ENCODE measurements at regions not wholly inside any gene's neighbourhood (a gene's known extent, or its start where the extent isn't known, plus 50 kb on each side); places are given as distances from the start of the nearest gene placed in this dataset.

- H3K4me3 ChIP-seq, result no peak overlapping the region
- no peaks in the 10 kb centered on the region for H3K36me3 ChIP-seq
- no peaks in the 10 kb centered on the region for H3K27me3 ChIP-seq (replicated peaks; ENCODE audit: insufficient read depth)
- no peaks in the 10 kb centered on the region for H3K9me3 ChIP-seq
- H3K4me1 ChIP-seq (replicated peaks), result no peaks in the 10 kb centered on the region
- 81% methylated on average over 2 of the region's 2 CpGs for WGBS
- intact Hi-C loops (cut with DNase I), result no loop called here
- TF ChIP-seq POLR2A (IDR thresholded peaks at IDR 0.05), result no peak
- no peak for TF ChIP-seq CTCF (IDR thresholded peaks at IDR 0.05)
- TF ChIP-seq POLR2AphosphoS5 (IDR thresholded peaks at IDR 0.05), result no peak
- H3K27ac ChIP-seq, result no peak overlapping the region
- DNase-seq (ENCODE audit: low spot score), result no peak
Measured at GRCh38 chr3:81013360-81013759, 748.1 kb downstream of the GBE1 start.

- DNase-seq (ENCODE audit: low spot score), result no peak
- Histone ChIP-seq H3K9me3 (no peaks in the 10 kb centered on the region), H3K27me3 (replicated peaks; ENCODE audit: insufficient read depth) (no peaks in the 10 kb centered on the region), H3K36me3 (no peaks in the 10 kb centered on the region), H3K27ac (no peak overlapping the region), H3K4me1 (replicated peaks) (no peaks in the 10 kb centered on the region), H3K4me3 (no peak overlapping the region)
- TF ChIP-seq POLR2AphosphoS5 (IDR thresholded peaks at IDR 0.05) (no peak), CTCF (IDR thresholded peaks at IDR 0.05) (no peak), POLR2A (IDR thresholded peaks at IDR 0.05) (no peak)
- intact Hi-C loops (cut with DNase I), result no loop called here
Measured at GRCh38 chr3:81005992-81006391, 755.5 kb downstream of the GBE1 start.

GRCh38 chr3:81003817-81004216, 757.6 kb downstream of the GBE1 start:
- Histone ChIP-seq H3K36me3 (no peaks in the 10 kb centered on the region), H3K9me3 (no peaks in the 10 kb centered on the region), H3K27me3 (replicated peaks; ENCODE audit: insufficient read depth) (no peaks in the 10 kb centered on the region), H3K27ac (no peak overlapping the region), H3K4me1 (replicated peaks) (no peaks in the 10 kb centered on the region), H3K4me3 (no peak overlapping the region)
- no peak for TF ChIP-seq CTCF (IDR thresholded peaks at IDR 0.05)
- no peak for TF ChIP-seq POLR2A (IDR thresholded peaks at IDR 0.05)
- TF ChIP-seq POLR2AphosphoS5 (IDR thresholded peaks at IDR 0.05), result no peak
- intact Hi-C loops (cut with DNase I), result no loop called here
- DNase-seq (ENCODE audit: low spot score), result no peak
- WGBS, result 91% methylated on average over 4 of the region's 4 CpGs

GRCh38 chr3:81003008-81003645, 758.3 kb downstream of the GBE1 start:
- no peaks in the 10 kb centered on the region for H3K36me3 ChIP-seq
- DNase-seq (ENCODE audit: low spot score), result no peak
- intact Hi-C loops (cut with DNase I), result no loop called here
- H3K27ac ChIP-seq, result no peak overlapping the region
- H3K4me1 ChIP-seq (replicated peaks), result no peaks in the 10 kb centered on the region
- no peaks in the 10 kb centered on the region for H3K27me3 ChIP-seq (replicated peaks; ENCODE audit: insufficient read depth)
- no peak overlapping the region for H3K4me3 ChIP-seq
- TF ChIP-seq POLR2AphosphoS5 (IDR thresholded peaks at IDR 0.05) (no peak), CTCF (IDR thresholded peaks at IDR 0.05) (no peak), POLR2A (IDR thresholded peaks at IDR 0.05) (no peak)
- no peaks in the 10 kb centered on the region for H3K9me3 ChIP-seq
- 33% methylated on average over 1 of the region's 1 CpG for WGBS

- 75% methylated on average over 1 of the region's 1 CpG for WGBS
- TF ChIP-seq CTCF (IDR thresholded peaks at IDR 0.05) (no peak), POLR2A (IDR thresholded peaks at IDR 0.05) (no peak), POLR2AphosphoS5 (IDR thresholded peaks at IDR 0.05) (no peak)
- Histone ChIP-seq H3K27me3 (replicated peaks; ENCODE audit: insufficient read depth) (no peaks in the 10 kb centered on the region), H3K27ac (no peak overlapping the region), H3K9me3 (no peaks in the 10 kb centered on the region), H3K4me3 (no peak overlapping the region), H3K4me1 (replicated peaks) (no peaks in the 10 kb centered on the region), H3K36me3 (no peaks in the 10 kb centered on the region)
- no peak for DNase-seq (ENCODE audit: low spot score)
- intact Hi-C loops (cut with DNase I), result no loop called here
Measured at GRCh38 chr3:80999481-80999880, 762.0 kb downstream of the GBE1 start.

Measured in prostate gland (tissue), 2 donors.